SK-N-SH (cell line): ENCODE measurements at regions not wholly inside any gene's neighbourhood (a gene's known extent, or its start where the extent isn't known, plus 50 kb on each side); places are given as distances from the start of the nearest gene placed in this dataset.
A peak's percentile ranks its signal among the peaks of the same experiment; 100 is the strongest.

Experiments
- CTCF ChIA-PET: fragments of 300-600, 350-600 bp; formaldehyde crosslinking; extraction: SDS; loops from one replicate; lab custom pipeline; 2021; lab: Yijun Ruan, JAX
- POLR2A ChIA-PET: fragments of 350-600 bp; sonication (Branson Sonifier 250); formaldehyde crosslinking; extraction: SDS; loops from one replicate; lab custom pipeline; 2020; ENCODE audit warnings: antibody characterized with exemption, inconsistent platforms; lab: Yijun Ruan, JAX
- DNase-seq: peaks from one replicate; pipeline ENCODE4 v3.0.0; 2012
- H2AFZ ChIP-seq: fragments of 200-600 bp; sonication (generic); 2 replicates; pipeline ENCODE4 v1.8.1; 2016; ENCODE audit warnings: antibody characterized with exemption, mild to moderate bottlenecking, low read depth
- H3F3A ChIP-seq: fragments of 200-600 bp; sonication (generic); replicated peaks from 2 replicates; pipeline ENCODE3; 2016; ENCODE audit warnings: antibody characterized with exemption, mild to moderate bottlenecking; ENCODE audit not compliant: insufficient read depth
- H3K27ac ChIP-seq, 2 experiments: fragments of 200-500 bp in 1 of 2; fragments of 200-600 bp in 1 of 2; sonication (Bioruptor generic) in 1 of 2; sonication (generic), shearing (Covaris generic) in 1 of 2; 2 replicates each; pipeline versions ENCODE4 v1.5.1 to v1.6.1; 2014 to 2016; ENCODE audit warnings: low read depth in 2 of 2, inconsistent platforms in 1 of 2, low read length in 1 of 2, mild to moderate bottlenecking in 1 of 2, mixed read lengths in 1 of 2
- H3K27me3 ChIP-seq: fragments of 200-600 bp; sonication (generic), shearing (Covaris generic); 2 replicates; pipeline ENCODE4 v1.6.1; 2016; ENCODE audit warnings: mixed run types; ENCODE audit not compliant: insufficient read depth
- H3K36me3 ChIP-seq, 2 experiments: fragments of 200-500 bp in 1 of 2; fragments of 200-600 bp in 1 of 2; sonication (Bioruptor generic) in 1 of 2; sonication (generic) in 1 of 2; replicated peaks in 1 of 2; 2 replicates each; pipeline versions ENCODE3 to v1.5.1; 2014 to 2016; ENCODE audit warnings: low read length in 1 of 2, mild to moderate bottlenecking in 1 of 2; ENCODE audit not compliant: insufficient read depth in 2 of 2, control insufficient read depth in 1 of 2
- H3K4me1 ChIP-seq, 2 experiments: fragments of 200-500 bp in 1 of 2; fragments of 200-600 bp in 1 of 2; sonication (Bioruptor generic) in 1 of 2; sonication (generic), shearing (Covaris generic) in 1 of 2; 2 replicates each; pipeline versions ENCODE4 v1.5.1 to v1.6.1; 2014 to 2016; ENCODE audit warnings: low read depth in 1 of 2, low read length in 1 of 2, mixed run types in 1 of 2; ENCODE audit not compliant: insufficient read depth in 2 of 2, control insufficient read depth in 1 of 2
- H3K4me2 ChIP-seq: fragments of 200-600 bp; sonication (generic), shearing (Covaris generic); 2 replicates; pipeline ENCODE4 v1.6.1; 2017; ENCODE audit warnings: mixed run types
- H3K4me3 ChIP-seq, 2 experiments: fragments of 200-500 bp in 1 of 2; fragments of 200-600 bp in 1 of 2; sonication (Bioruptor generic) in 1 of 2; sonication (generic), shearing (Covaris generic) in 1 of 2; 2 replicates each; pipeline versions ENCODE4 v1.5.1 to v1.8.1; 2014 to 2016; ENCODE audit warnings: low read depth in 2 of 2, inconsistent platforms in 1 of 2, low read length in 1 of 2, mild to moderate bottlenecking in 1 of 2, mixed read lengths in 1 of 2, moderate library complexity in 1 of 2
- H3K79me2 ChIP-seq: fragments of 200-600 bp; sonication (generic); 2 replicates; pipeline ENCODE4 v1.8.1; 2017; ENCODE audit warnings: mild to moderate bottlenecking; ENCODE audit not compliant: insufficient read depth
- H3K9ac ChIP-seq: fragments of 200-600 bp; sonication (generic); 2 replicates; pipeline ENCODE4 v1.6.1; 2017; ENCODE audit warnings: mixed run types
- H3K9me2 ChIP-seq: fragments of 200-600 bp; sonication (generic); 2 replicates; pipeline ENCODE4 v1.6.1; 2017; ENCODE audit warnings: mixed run types
- H3K9me3 ChIP-seq: fragments of 200-600 bp; sonication (generic); 2 replicates; pipeline ENCODE4 v1.6.1; 2017; ENCODE audit warnings: mixed run types, mild to moderate bottlenecking, moderate library complexity
- H4K20me1 ChIP-seq: fragments of 200-600 bp; sonication (generic); 2 replicates; pipeline ENCODE4 v1.6.1; 2017; ENCODE audit warnings: mild to moderate bottlenecking, mixed run types; ENCODE audit not compliant: insufficient read depth
- CTCF ChIP-seq: fragments of 200-600 bp; sonication (generic); IDR thresholded peaks from 2 replicates; pipeline ENCODE4 v1.6.1; 2017; ENCODE audit warnings: antibody characterized with exemption, mild to moderate bottlenecking, moderate library complexity
- ELF1 ChIP-seq: IDR thresholded peaks from 2 replicates; pipeline ENCODE4 v1.4.0; 2012
- FOXJ3 ChIP-seq: sonication (generic); formaldehyde crosslinking; IDR thresholded peaks from 2 replicates; pipeline ENCODE4 v1.5.1; 2020; ENCODE audit warnings: mild to moderate bottlenecking, missing genetic modification reagents
- GATA2 ChIP-seq: sonication (generic); formaldehyde crosslinking; IDR thresholded peaks from 2 replicates; pipeline ENCODE4 v1.5.0; 2020; ENCODE audit warnings: mild to moderate bottlenecking, missing genetic modification reagents
- JUND ChIP-seq: IDR thresholded peaks from 2 replicates; pipeline ENCODE4 v1.4.0; 2012
- MXI1 ChIP-seq: IDR thresholded peaks from 2 replicates; pipeline ENCODE4 v1.6.1; 2012; ENCODE audit warnings: mild to moderate bottlenecking, low read depth, low read length, improper control_type of control experiment
- NFIC ChIP-seq: IDR thresholded peaks from 2 replicates; pipeline ENCODE4 v1.4.0; 2012; ENCODE audit warnings: borderline replicate concordance
- PBX3 ChIP-seq: IDR thresholded peaks from 2 replicates; pipeline ENCODE4; 2012
- RAD21 ChIP-seq: IDR thresholded peaks from 2 replicates; pipeline ENCODE4 v1.6.1; 2012; ENCODE audit warnings: mild to moderate bottlenecking, low read length
- RCOR1 ChIP-seq: fragments of 150-350 bp; IDR thresholded peaks from 2 replicates; pipeline ENCODE4 v1.6.1; 2017; ENCODE audit warnings: antibody characterized with exemption, low read length
- RFX5 ChIP-seq: IDR thresholded peaks from 2 replicates; pipeline ENCODE4 v1.6.1; 2012; ENCODE audit warnings: mild to moderate bottlenecking, improper control_type of control experiment, low read length
- TCF12 ChIP-seq: IDR thresholded peaks from 2 replicates; pipeline ENCODE4 v1.4.0; 2012
- WGBS: methylation state at CpG from one replicate; pipeline ENCODE4 v1.1.6; 2017; ENCODE audit warnings: low lambda C conversion rate; 5-methylcytosine and 5-hydroxymethylcytosine counted together
- TF ChIP-seq, protein P1 (sequence below): fragments of 150-350 bp; IDR thresholded peaks from 2 replicates; pipeline ENCODE4 v1.6.1; 2016; ENCODE audit warnings: mild to moderate bottlenecking, low read depth, low read length

GRCh38 chr20:40532103-40532502 lies 156.9 kb downstream of the MAFB start:
- ChIA-PET POLR2A (no interaction called here), CTCF (no interaction called here)
- H3K9me3 ChIP-seq: peaks cover 7% of the 10 kb centered on the region; the same call in 1 of the 2 replicates
- no peaks in the 10 kb centered on the region for H3K9me2 ChIP-seq
- no peak overlapping the region for H3K27ac ChIP-seq
- no peaks in the 10 kb centered on the region for H4K20me1 ChIP-seq
- no peak for DNase-seq
- H3K9ac ChIP-seq: no peak overlapping the region
- no peak overlapping the region for H3K4me2 ChIP-seq
- H3K27me3 ChIP-seq: peaks cover 3% of the 10 kb centered on the region; the same call in 1 of the 2 replicates
- H3K79me2 ChIP-seq: no peaks in the 10 kb centered on the region
- no peaks in the 10 kb centered on the region for H3K4me1 ChIP-seq
- H2AFZ ChIP-seq: no peak overlapping the region
- no peak overlapping the region for H3K4me3 ChIP-seq
- H3F3A ChIP-seq: no peaks in the 10 kb centered on the region
- TF ChIP-seq CTCF (peak; percentile 51), RAD21 (peak; percentile 24), RCOR1 (no peak)
- H3K36me3 ChIP-seq: no peaks in the 10 kb centered on the region
- 23% methylated on average over 4 of the region's 4 CpGs for WGBS

- no peak for DNase-seq
- CTCF ChIA-PET: interaction anchor here (1.0 to 1.6 kb wide), 2 partner anchors 165 to 437 kb away, joined by 3 to 4 read pairs; no protein-coding TSS in a partner anchor
Observed at GRCh38 chr20:40525351-40525750, 163.7 kb downstream of the MAFB start.

More at GRCh38 chr20:40525351-40525750, 163.7 kb downstream of the MAFB start:
- Histone ChIP-seq H3K9me3 (no peaks in the 10 kb centered on the region), H4K20me1 (no peaks in the 10 kb centered on the region), H3K4me2 (no peak overlapping the region), H3K27ac (no peak overlapping the region), H3K9ac (no peak overlapping the region), H3K9me2 (no peaks in the 10 kb centered on the region), H2AFZ (no peak overlapping the region), H3K27me3 (peaks cover 6% of the 10 kb centered on the region; the same call in 1 of the 2 replicates), H3F3A (no peaks in the 10 kb centered on the region), H3K4me3 (no peak overlapping the region), H3K36me3 (no peaks in the 10 kb centered on the region), H3K4me1 (no peaks in the 10 kb centered on the region; a peak in 1 of 4 replicates), H3K79me2 (no peaks in the 10 kb centered on the region)
- POLR2A ChIA-PET: no interaction called here
- 19% methylated on average over 4 of the region's 4 CpGs for WGBS
- TF ChIP-seq RFX5: no peak
- peak; percentile 38; the same call in 1 of the 2 replicates for TF ChIP-seq TCF12
- TF ChIP-seq GATA2 (CRISPR knock-in tag): no peak
- TF ChIP-seq JUND: no peak
- no peak for TF ChIP-seq FOXJ3 (CRISPR knock-in tag)
- TF ChIP-seq PBX3: peak; percentile 17; the same call in 1 of the 2 replicates
- TF ChIP-seq, protein P1, sequence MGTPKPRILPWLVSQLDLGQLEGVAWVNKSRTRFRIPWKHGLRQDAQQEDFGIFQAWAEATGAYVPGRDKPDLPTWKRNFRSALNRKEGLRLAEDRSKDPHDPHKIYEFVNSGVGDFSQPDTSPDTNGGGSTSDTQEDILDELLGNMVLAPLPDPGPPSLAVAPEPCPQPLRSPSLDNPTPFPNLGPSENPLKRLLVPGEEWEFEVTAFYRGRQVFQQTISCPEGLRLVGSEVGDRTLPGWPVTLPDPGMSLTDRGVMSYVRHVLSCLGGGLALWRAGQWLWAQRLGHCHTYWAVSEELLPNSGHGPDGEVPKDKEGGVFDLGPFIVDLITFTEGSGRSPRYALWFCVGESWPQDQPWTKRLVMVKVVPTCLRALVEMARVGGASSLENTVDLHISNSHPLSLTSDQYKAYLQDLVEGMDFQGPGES: no peak
- no peak for TF ChIP-seq MXI1
- TF ChIP-seq ELF1: no peak
- TF ChIP-seq RAD21: no peak
- TF ChIP-seq NFIC: no peak; the same call in 1 of the 2 replicates
